PFSK-1 (cell line): ENCODE measurements at regions not wholly inside any gene's neighbourhood (a gene's known extent, or its start where the extent isn't known, plus 50 kb on each side); places are given as distances from the start of the nearest gene placed in this dataset.

ENCODE experiments used
- POLR2AphosphoS5 ChIP-seq: IDR thresholded peaks from 2 replicates; pipeline ENCODE4 v1.6.1; 2012; ENCODE audit warnings: low read depth, mild to moderate bottlenecking, control low read depth, low read length, moderate library complexity
- SIN3A ChIP-seq: IDR thresholded peaks from 2 replicates; pipeline ENCODE4 v1.6.1; 2012; ENCODE audit warnings: mild to moderate bottlenecking, low read length, moderate library complexity, borderline replicate concordance; ENCODE audit not compliant: insufficient read depth
- TAF1 ChIP-seq: IDR thresholded peaks from 2 replicates; pipeline ENCODE4 v1.6.1; 2012; ENCODE audit warnings: low read length, control low read depth, borderline replicate concordance; ENCODE audit not compliant: insufficient read depth
- TF ChIP-seq, protein P1 (sequence below), 2 experiments: IDR thresholded peaks; 2 replicates each; pipeline versions ENCODE4 v1.6.1 to v1.8.0; 2011 to 2012; ENCODE audit warnings: low read depth in 2 of 2, low read length in 2 of 2, control low read depth in 1 of 2, inconsistent platforms in 1 of 2, mild to moderate bottlenecking in 1 of 2, moderate library complexity in 1 of 2; ENCODE audit not compliant: insufficient read depth in 1 of 2

GRCh38 chr2:215780907-215781685 lies 232.3 kb downstream of the MREG start:
- TF ChIP-seq, protein P1, sequence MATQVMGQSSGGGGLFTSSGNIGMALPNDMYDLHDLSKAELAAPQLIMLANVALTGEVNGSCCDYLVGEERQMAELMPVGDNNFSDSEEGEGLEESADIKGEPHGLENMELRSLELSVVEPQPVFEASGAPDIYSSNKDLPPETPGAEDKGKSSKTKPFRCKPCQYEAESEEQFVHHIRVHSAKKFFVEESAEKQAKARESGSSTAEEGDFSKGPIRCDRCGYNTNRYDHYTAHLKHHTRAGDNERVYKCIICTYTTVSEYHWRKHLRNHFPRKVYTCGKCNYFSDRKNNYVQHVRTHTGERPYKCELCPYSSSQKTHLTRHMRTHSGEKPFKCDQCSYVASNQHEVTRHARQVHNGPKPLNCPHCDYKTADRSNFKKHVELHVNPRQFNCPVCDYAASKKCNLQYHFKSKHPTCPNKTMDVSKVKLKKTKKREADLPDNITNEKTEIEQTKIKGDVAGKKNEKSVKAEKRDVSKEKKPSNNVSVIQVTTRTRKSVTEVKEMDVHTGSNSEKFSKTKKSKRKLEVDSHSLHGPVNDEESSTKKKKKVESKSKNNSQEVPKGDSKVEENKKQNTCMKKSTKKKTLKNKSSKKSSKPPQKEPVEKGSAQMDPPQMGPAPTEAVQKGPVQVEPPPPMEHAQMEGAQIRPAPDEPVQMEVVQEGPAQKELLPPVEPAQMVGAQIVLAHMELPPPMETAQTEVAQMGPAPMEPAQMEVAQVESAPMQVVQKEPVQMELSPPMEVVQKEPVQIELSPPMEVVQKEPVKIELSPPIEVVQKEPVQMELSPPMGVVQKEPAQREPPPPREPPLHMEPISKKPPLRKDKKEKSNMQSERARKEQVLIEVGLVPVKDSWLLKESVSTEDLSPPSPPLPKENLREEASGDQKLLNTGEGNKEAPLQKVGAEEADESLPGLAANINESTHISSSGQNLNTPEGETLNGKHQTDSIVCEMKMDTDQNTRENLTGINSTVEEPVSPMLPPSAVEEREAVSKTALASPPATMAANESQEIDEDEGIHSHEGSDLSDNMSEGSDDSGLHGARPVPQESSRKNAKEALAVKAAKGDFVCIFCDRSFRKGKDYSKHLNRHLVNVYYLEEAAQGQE (IDR thresholded peaks at IDR 0.05; ENCODE audit: insufficient read depth in 1 of 2, low read depth in 2 of 2, low read length in 2 of 2): no peak
- TF ChIP-seq POLR2AphosphoS5 (no peak), TAF1 (no peak), SIN3A (no peak)
